Occipital lobe (tissue), 1 donor: ENCODE measurements at regions not wholly inside any gene's neighbourhood (a gene's known extent, or its start where the extent isn't known, plus 50 kb on each side); places are given as distances from the start of the nearest gene placed in this dataset.

ENCODE experiments used
- DNase-seq: peaks from one replicate; lab custom pipeline; 2025; lab: John Stamatoyannopoulos, UW

- no peak for DNase-seq
Measured at GRCh38 chr1:224846119-224846907, 83.2 kb upstream of the DNAH14 start.

- DNase-seq = no peak
Measured at GRCh38 chr1:224850446-224850845, 79.0 kb upstream of the DNAH14 start.

- DNase-seq = peak; percentile 25
Measured at GRCh38 chr1:224851210-224851847, 78.1 kb upstream of the DNAH14 start.

- no peak for DNase-seq
Measured at GRCh38 chr1:224851848-224852261, 77.6 kb upstream of the DNAH14 start.

GRCh38 chr1:224852901-224853568 is 76.4 kb upstream of the DNAH14 start:
- DNase-seq = no peak

GRCh38 chr1:224856973-224857372 is 72.5 kb upstream of the DNAH14 start:
- DNase-seq = no peak

GRCh38 chr1:224859651-224860050 is 69.8 kb upstream of the DNAH14 start:
- DNase-seq = no peak

- DNase-seq = no peak
Measured at GRCh38 chr1:224860488-224861338, 68.8 kb upstream of the DNAH14 start.

- DNase-seq = no peak
Measured at GRCh38 chr1:224861339-224861716, 68.1 kb upstream of the DNAH14 start.

GRCh38 chr1:224863486-224863885 is 66.0 kb upstream of the DNAH14 start:
- DNase-seq = no peak

GRCh38 chr1:224864006-224864405 is 65.5 kb upstream of the DNAH14 start:
- no peak for DNase-seq

GRCh38 chr1:224865510-224865909 is 64.0 kb upstream of the DNAH14 start:
- DNase-seq = no peak

GRCh38 chr1:224866940-224867339 is 62.5 kb upstream of the DNAH14 start:
- DNase-seq = no peak

GRCh38 chr1:224867715-224868114 is 61.8 kb upstream of the DNAH14 start:
- no peak for DNase-seq

- DNase-seq = no peak
Measured at GRCh38 chr1:224872832-224873433, 56.5 kb upstream of the DNAH14 start.

- DNase-seq = no peak
Measured at GRCh38 chr1:224873434-224874369, 55.8 kb upstream of the DNAH14 start.

- no peak for DNase-seq
Measured at GRCh38 chr1:224874775-224875174, 54.7 kb upstream of the DNAH14 start.

GRCh38 chr1:224879162-224879803 is 50.2 kb upstream of the DNAH14 start:
- no peak for DNase-seq
